ENCODE measurements at regions not wholly inside any gene's neighbourhood (a gene's known extent, or its start where the extent isn't known, plus 50 kb on each side); places are given as distances from the start of the nearest gene placed in this dataset.
"Not testable (repeated sequence)": the region's sequence is repeated elsewhere in the genome, so short reads cannot be mapped to it uniquely, and the experiment has no call there.

GRCh38 chr4:128641566-128641965 is 167.9 kb upstream of the JADE1 start:
- not testable (repeated sequence) for H3K27ac ChIP-seq (ENCODE audit: low read depth, low read length); H3K27me3 ChIP-seq (ENCODE audit: control insufficient read depth in 5 of 5, insufficient read depth in 4 of 5, low read length in 5 of 5); H3K9ac ChIP-seq (ENCODE audit: low read length in 5 of 5); H3K9me3 ChIP-seq (ENCODE audit: control insufficient read depth in 5 of 5, low read length in 5 of 5); H3K36me3 ChIP-seq (ENCODE audit: control insufficient read depth in 5 of 5, insufficient read depth in 5 of 5, low read length in 5 of 5); H3K4me3 ChIP-seq (ENCODE audit: low read depth in 1 of 5, low read length in 5 of 5)
- peaks cover 0 to 17% (median 10%) of the 10 kb centered on the region in 5 donors for H3K4me1 ChIP-seq (ENCODE audit: control insufficient read depth in 5 of 5, insufficient read depth in 5 of 5, low read length in 5 of 5)

GRCh38 chr4:128639541-128640270 is 169.8 kb upstream of the JADE1 start:
- peaks cover 0 to 17% (median 10%) of the 10 kb centered on the region in 5 donors for H3K4me1 ChIP-seq (ENCODE audit: control insufficient read depth in 5 of 5, insufficient read depth in 5 of 5, low read length in 5 of 5)
- H3K4me3 ChIP-seq (ENCODE audit: low read depth in 1 of 5, low read length in 5 of 5), result no peak overlapping the region
- no peaks in the 10 kb centered on the region for H3K9me3 ChIP-seq (ENCODE audit: control insufficient read depth in 5 of 5, low read length in 5 of 5)
- H3K9ac ChIP-seq (ENCODE audit: low read length in 5 of 5), result peak overlapping the region in 1 of 5 donors; percentile 53
- H3K27ac ChIP-seq (ENCODE audit: low read depth, low read length), result peak overlapping the region; percentile 63
- H3K27me3 ChIP-seq (ENCODE audit: control insufficient read depth in 5 of 5, insufficient read depth in 4 of 5, low read length in 5 of 5), result no peaks in the 10 kb centered on the region
- H3K36me3 ChIP-seq (ENCODE audit: control insufficient read depth in 5 of 5, insufficient read depth in 5 of 5, low read length in 5 of 5), result no peaks in the 10 kb centered on the region

GRCh38 chr4:128636906-128637305 is 172.6 kb upstream of the JADE1 start:
- Histone ChIP-seq H3K4me1 (ENCODE audit: control insufficient read depth in 5 of 5, insufficient read depth in 5 of 5, low read length in 5 of 5) (peaks cover 0 to 17% (median 10%) of the 10 kb centered on the region in 5 donors), H3K9me3 (ENCODE audit: control insufficient read depth in 5 of 5, low read length in 5 of 5) (no peaks in the 10 kb centered on the region), H3K9ac (ENCODE audit: low read length in 5 of 5) (no peak overlapping the region), H3K4me3 (ENCODE audit: low read depth in 1 of 5, low read length in 5 of 5) (no peak overlapping the region), H3K27ac (ENCODE audit: low read depth, low read length) (no peak overlapping the region), H3K27me3 (ENCODE audit: control insufficient read depth in 5 of 5, insufficient read depth in 4 of 5, low read length in 5 of 5) (no peaks in the 10 kb centered on the region), H3K36me3 (ENCODE audit: control insufficient read depth in 5 of 5, insufficient read depth in 5 of 5, low read length in 5 of 5) (no peaks in the 10 kb centered on the region)

- Histone ChIP-seq H3K36me3 (ENCODE audit: control insufficient read depth in 5 of 5, insufficient read depth in 5 of 5, low read length in 5 of 5) (no peaks in the 10 kb centered on the region), H3K4me1 (ENCODE audit: control insufficient read depth in 5 of 5, insufficient read depth in 5 of 5, low read length in 5 of 5) (peaks cover 0 to 17% (median 10%) of the 10 kb centered on the region in 5 donors), H3K27me3 (ENCODE audit: control insufficient read depth in 5 of 5, insufficient read depth in 4 of 5, low read length in 5 of 5) (no peaks in the 10 kb centered on the region), H3K9me3 (ENCODE audit: control insufficient read depth in 5 of 5, low read length in 5 of 5) (no peaks in the 10 kb centered on the region), H3K9ac (ENCODE audit: low read length in 5 of 5) (no peak overlapping the region), H3K27ac (ENCODE audit: low read depth, low read length) (no peak overlapping the region), H3K4me3 (ENCODE audit: low read depth in 1 of 5, low read length in 5 of 5) (no peak overlapping the region)
These were observed 173.4 kb upstream of the JADE1 start for GRCh38 chr4:128635955-128636560.

- no peaks in the 10 kb centered on the region for H3K9me3 ChIP-seq (ENCODE audit: control insufficient read depth in 5 of 5, low read length in 5 of 5)
- H3K36me3 ChIP-seq (ENCODE audit: control insufficient read depth in 5 of 5, insufficient read depth in 5 of 5, low read length in 5 of 5), result no peaks in the 10 kb centered on the region
- H3K27me3 ChIP-seq (ENCODE audit: control insufficient read depth in 5 of 5, insufficient read depth in 4 of 5, low read length in 5 of 5), result no peaks in the 10 kb centered on the region
- no peak overlapping the region for H3K4me3 ChIP-seq (ENCODE audit: low read depth in 1 of 5, low read length in 5 of 5)
- no peak overlapping the region for H3K27ac ChIP-seq (ENCODE audit: low read depth, low read length)
- peaks cover 0 to 17% (median 10%) of the 10 kb centered on the region in 5 donors for H3K4me1 ChIP-seq (ENCODE audit: control insufficient read depth in 5 of 5, insufficient read depth in 5 of 5, low read length in 5 of 5)
- H3K9ac ChIP-seq (ENCODE audit: low read length in 5 of 5), result no peak overlapping the region
These were observed 174.2 kb upstream of the JADE1 start for GRCh38 chr4:128635141-128635954.

DNA sequence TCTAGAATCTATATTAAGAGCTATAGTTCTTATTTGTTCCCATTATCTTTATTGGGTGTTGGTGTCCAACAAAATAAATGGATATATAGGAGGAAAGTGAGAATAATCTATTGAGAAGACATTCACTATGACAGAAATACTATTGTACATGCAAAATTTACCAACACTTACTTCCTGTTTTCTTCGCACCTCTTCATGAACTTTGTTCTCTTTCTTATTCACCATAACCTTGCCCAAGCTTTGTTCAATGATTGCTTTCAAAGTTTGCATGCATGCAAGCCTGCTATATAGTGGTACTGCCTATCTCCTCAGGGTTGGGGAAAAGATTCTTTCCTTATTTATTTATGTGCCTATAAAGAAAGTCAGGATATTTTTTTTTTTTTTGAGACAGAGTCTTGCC is 176.4 kb upstream of the JADE1 start:
- no peaks in the 10 kb centered on the region for H3K9me3 ChIP-seq (ENCODE audit: control insufficient read depth in 5 of 5, low read length in 5 of 5)
- H3K27ac ChIP-seq (ENCODE audit: low read depth, low read length), result no peak overlapping the region
- peaks cover 0 to 6% (median 0%) of the 10 kb centered on the region in 5 donors for H3K4me1 ChIP-seq (ENCODE audit: control insufficient read depth in 5 of 5, insufficient read depth in 5 of 5, low read length in 5 of 5)
- no peaks in the 10 kb centered on the region for H3K36me3 ChIP-seq (ENCODE audit: control insufficient read depth in 5 of 5, insufficient read depth in 5 of 5, low read length in 5 of 5)
- no peak overlapping the region for H3K9ac ChIP-seq (ENCODE audit: low read length in 5 of 5)
- H3K4me3 ChIP-seq (ENCODE audit: low read depth in 1 of 5, low read length in 5 of 5), result no peak overlapping the region
- H3K27me3 ChIP-seq (ENCODE audit: control insufficient read depth in 5 of 5, insufficient read depth in 4 of 5, low read length in 5 of 5), result no peaks in the 10 kb centered on the region

- Histone ChIP-seq H3K27ac (ENCODE audit: low read depth, low read length) (no peak overlapping the region), H3K9me3 (ENCODE audit: control insufficient read depth in 5 of 5, low read length in 5 of 5) (peaks cover 0 to 2% (median 0%) of the 10 kb centered on the region in 5 donors)
These were observed 178.6 kb upstream of the JADE1 start for GRCh38 chr4:128630871-128631270.

DNA sequence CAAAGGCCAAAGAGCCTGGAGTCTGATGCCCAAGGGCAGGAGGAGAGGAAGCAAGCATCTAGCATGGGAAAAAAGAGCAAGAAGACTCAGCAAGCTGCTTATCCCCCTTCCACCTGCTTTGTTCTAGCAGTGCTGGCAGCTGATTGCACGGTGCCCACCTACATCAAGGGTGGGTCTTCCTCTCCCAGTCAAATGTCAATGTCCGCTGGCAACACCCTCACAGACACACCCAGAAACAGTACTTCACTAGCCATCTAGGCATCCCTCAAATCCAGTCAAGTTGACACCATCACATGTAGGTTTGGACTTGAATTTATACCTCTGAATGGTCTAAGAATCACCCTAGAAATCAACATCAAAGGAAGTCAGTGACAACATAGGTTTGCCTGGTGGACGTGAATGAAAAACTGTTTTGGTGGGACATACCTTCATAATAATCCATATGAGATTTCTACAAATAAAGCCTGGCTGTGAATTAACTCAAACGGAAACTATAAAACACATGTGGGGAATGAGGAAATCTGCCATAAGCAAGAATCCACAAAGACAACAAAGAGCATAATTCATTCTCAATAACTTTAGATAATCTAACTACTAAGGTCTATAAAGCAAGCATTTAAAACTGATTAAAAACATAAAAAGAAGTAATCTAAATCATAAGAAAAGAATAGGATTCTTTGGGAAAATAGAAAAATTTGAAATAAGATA is 185.8 kb upstream of the JADE1 start:
- H3K9ac ChIP-seq (ENCODE audit: low read length in 5 of 5), result no peak overlapping the region
- no peaks in the 10 kb centered on the region for H3K36me3 ChIP-seq (ENCODE audit: control insufficient read depth in 5 of 5, insufficient read depth in 5 of 5, low read length in 5 of 5)
- peaks cover 0 to 2% (median 0%) of the 10 kb centered on the region in 5 donors for H3K9me3 ChIP-seq (ENCODE audit: control insufficient read depth in 5 of 5, low read length in 5 of 5)
- no peak overlapping the region for H3K27ac ChIP-seq (ENCODE audit: low read depth, low read length)
- no peaks in the 10 kb centered on the region for H3K27me3 ChIP-seq (ENCODE audit: control insufficient read depth in 5 of 5, insufficient read depth in 4 of 5, low read length in 5 of 5)
- no peaks in the 10 kb centered on the region for H3K4me1 ChIP-seq (ENCODE audit: control insufficient read depth in 5 of 5, insufficient read depth in 5 of 5, low read length in 5 of 5)
- H3K4me3 ChIP-seq (ENCODE audit: low read depth in 1 of 5, low read length in 5 of 5), result no peak overlapping the region

More at GRCh38 chr4:128630871-128631270, 178.6 kb upstream of the JADE1 start:
- no peak overlapping the region for H3K9ac ChIP-seq (ENCODE audit: low read length in 5 of 5)
- no peak overlapping the region for H3K4me3 ChIP-seq (ENCODE audit: low read depth in 1 of 5, low read length in 5 of 5)
- H3K4me1 ChIP-seq (ENCODE audit: control insufficient read depth in 5 of 5, insufficient read depth in 5 of 5, low read length in 5 of 5), result no peaks in the 10 kb centered on the region
- no peaks in the 10 kb centered on the region for H3K27me3 ChIP-seq (ENCODE audit: control insufficient read depth in 5 of 5, insufficient read depth in 4 of 5, low read length in 5 of 5)
- H3K36me3 ChIP-seq (ENCODE audit: control insufficient read depth in 5 of 5, insufficient read depth in 5 of 5, low read length in 5 of 5), result no peaks in the 10 kb centered on the region

DNA sequence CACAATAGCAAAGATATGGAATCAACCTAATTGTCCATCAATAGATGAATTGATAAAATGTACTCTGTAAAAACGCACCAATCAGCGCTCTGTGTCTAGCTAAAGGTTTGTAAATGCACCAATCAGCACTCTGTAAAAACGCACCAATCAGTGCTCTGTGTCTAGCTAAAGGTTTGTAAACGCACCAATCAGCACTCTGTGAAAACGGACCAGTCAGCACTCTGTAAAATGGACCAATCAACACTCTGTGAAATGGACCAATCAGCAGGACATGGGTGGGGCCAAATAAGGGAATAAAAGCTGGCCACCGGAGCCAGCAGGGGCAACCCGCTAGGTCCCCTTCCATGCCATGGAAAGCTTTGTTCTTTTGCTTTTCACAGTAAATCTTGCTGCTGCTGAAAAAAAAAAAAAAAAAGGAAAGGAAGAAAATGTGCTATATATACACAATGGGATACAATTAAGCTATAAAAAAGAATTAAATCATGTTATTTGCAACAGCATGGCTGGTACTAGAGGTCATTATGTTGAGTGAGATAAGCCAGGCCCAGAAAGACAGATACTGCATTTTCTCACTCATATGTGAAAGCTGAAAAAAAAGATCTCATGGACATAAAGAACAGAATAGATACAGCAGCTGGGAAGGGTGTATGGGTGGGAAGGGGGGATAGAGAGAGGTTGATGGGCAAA is 189.1 kb upstream of the JADE1 start:
- not testable (repeated sequence) for H3K27me3 ChIP-seq (ENCODE audit: control insufficient read depth in 5 of 5, insufficient read depth in 4 of 5, low read length in 5 of 5); H3K36me3 ChIP-seq (ENCODE audit: control insufficient read depth in 5 of 5, insufficient read depth in 5 of 5, low read length in 5 of 5); H3K27ac ChIP-seq (ENCODE audit: low read depth, low read length); H3K4me1 ChIP-seq (ENCODE audit: control insufficient read depth in 5 of 5, insufficient read depth in 5 of 5, low read length in 5 of 5); H3K9me3 ChIP-seq (ENCODE audit: control insufficient read depth in 5 of 5, low read length in 5 of 5); H3K4me3 ChIP-seq (ENCODE audit: low read depth in 1 of 5, low read length in 5 of 5); H3K9ac ChIP-seq (ENCODE audit: low read length in 5 of 5)
